MCF 10A (cell line): ENCODE measurements at regions not wholly inside any gene's neighbourhood (a gene's known extent, or its start where the extent isn't known, plus 50 kb on each side); places are given as distances from the start of the nearest gene placed in this dataset.

ENCODE experiments used
- BruUV-seq: library from RNA; stranded (reverse); fragments of 400-500 nt; replicated peaks from 2 replicates; lab custom pipeline; 2021; lab: Mats Ljungman, UMichigan
- CTCF ChIA-PET: fragments of 300-600 bp; sonication (Branson Sonifier 250); formaldehyde crosslinking; extraction: SDS; loops from one replicate; lab custom pipeline; 2021; ENCODE audit warnings: antibody characterized with exemption, inconsistent platforms; lab: Yijun Ruan, JAX
- POLR2A ChIA-PET: fragments of 300-600, 350-650 bp; sonication (Branson Sonifier 250); formaldehyde crosslinking; extraction: SDS; loops from one replicate; lab custom pipeline; 2020; ENCODE audit warnings: antibody characterized with exemption, inconsistent platforms; lab: Yijun Ruan, JAX
- DNase-seq: peaks from one replicate; pipeline ENCODE4 v3.0.0-alpha.2; 2018; ENCODE audit not compliant: unreplicated experiment
- H3K27ac Mint-ChIP-seq: one replicate; pipeline ENCODE4 v1.8.0; 2022; ENCODE audit warnings: mild to moderate bottlenecking, low read depth, mixed read lengths; ENCODE audit not compliant: unreplicated experiment
- H3K27me3 Mint-ChIP-seq: one replicate; pipeline ENCODE4 v1.8.0; 2022; ENCODE audit warnings: mixed read lengths; ENCODE audit not compliant: insufficient read depth, unreplicated experiment
- H3K36me3 Mint-ChIP-seq: one replicate; pipeline ENCODE4 v1.8.0; 2022; ENCODE audit warnings: mild to moderate bottlenecking, moderate library complexity, mixed read lengths; ENCODE audit not compliant: insufficient read depth, unreplicated experiment
- H3K4me1 Mint-ChIP-seq: one replicate; pipeline ENCODE4 v1.8.0; 2022; ENCODE audit warnings: mixed read lengths; ENCODE audit not compliant: insufficient read depth, unreplicated experiment
- H3K4me3 Mint-ChIP-seq: one replicate; pipeline ENCODE4 v1.8.0; 2022; ENCODE audit warnings: mild to moderate bottlenecking, moderate library complexity, mixed read lengths; ENCODE audit not compliant: unreplicated experiment
- H3K9me3 Mint-ChIP-seq: one replicate; pipeline ENCODE4 v1.8.0; 2022; ENCODE audit warnings: mixed read lengths; ENCODE audit not compliant: unreplicated experiment
- intact Hi-C: fragments of 100-400 bp; cut with micrococcal nuclease; formaldehyde crosslinking; loops from 2 replicates; pipeline ENCODE4 v1.14.1; 2022
- TF ChIP-seq, protein P1 (sequence below): fragments of 200-600 bp; IDR thresholded peaks from one replicate; pipeline ENCODE4 v1.8.0; 2022; ENCODE audit warnings: antibody characterized with exemption, mild to moderate bottlenecking; ENCODE audit not compliant: unreplicated experiment

DNA sequence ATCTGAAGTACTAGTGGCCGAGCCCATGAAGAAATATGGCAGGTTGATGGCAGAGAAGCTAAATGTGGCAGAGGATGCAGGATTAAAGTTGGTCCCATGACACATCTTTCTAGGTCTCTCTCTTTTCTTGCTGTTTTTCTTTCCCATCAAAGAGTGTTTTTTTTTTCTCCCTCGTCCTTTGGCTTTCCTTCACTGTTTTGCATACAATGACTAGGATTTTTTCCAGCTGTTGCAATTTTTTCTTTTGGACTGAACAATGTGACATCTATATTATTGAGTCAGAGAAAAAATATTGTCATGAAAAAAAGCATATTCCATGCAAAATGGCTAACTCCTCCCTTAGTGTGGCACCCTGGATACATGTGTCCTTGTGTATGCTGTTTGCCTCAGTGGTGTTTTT, 939.5 kb upstream of the FANCL start:
- BruUV-seq, result no TSS peak
- no peak overlapping the region for H3K27ac Mint-ChIP-seq

DNA sequence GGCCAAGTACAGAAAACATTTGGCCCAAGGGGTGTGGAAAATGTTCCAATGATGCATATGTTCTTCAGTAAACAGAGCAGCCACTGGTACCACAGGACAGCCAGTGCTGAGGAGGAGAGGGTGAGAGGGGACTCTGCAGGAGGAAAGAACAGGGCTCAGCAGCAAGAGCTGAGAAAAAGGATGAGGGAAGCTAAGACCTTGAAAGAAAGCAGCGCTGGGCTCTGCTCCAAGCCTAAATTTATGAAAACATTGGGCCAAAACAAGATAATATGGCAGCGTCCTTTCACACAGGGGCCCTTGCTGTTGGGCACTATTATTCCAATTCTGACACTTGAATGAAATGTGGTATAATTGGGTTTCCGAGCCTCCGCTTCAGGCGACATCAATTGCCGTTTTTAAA, 939.0 kb upstream of the FANCL start:
- Mint-ChIP-seq H3K27me3 (no peaks in the 10 kb centered on the region), H3K4me1 (peaks cover 6% of the 10 kb centered on the region), H3K9me3 (no peaks in the 10 kb centered on the region), H3K36me3 (no peaks in the 10 kb centered on the region), H3K27ac (no peak overlapping the region), H3K4me3 (no peak overlapping the region)
- BruUV-seq, result no TSS peak
- TF ChIP-seq, protein P1, sequence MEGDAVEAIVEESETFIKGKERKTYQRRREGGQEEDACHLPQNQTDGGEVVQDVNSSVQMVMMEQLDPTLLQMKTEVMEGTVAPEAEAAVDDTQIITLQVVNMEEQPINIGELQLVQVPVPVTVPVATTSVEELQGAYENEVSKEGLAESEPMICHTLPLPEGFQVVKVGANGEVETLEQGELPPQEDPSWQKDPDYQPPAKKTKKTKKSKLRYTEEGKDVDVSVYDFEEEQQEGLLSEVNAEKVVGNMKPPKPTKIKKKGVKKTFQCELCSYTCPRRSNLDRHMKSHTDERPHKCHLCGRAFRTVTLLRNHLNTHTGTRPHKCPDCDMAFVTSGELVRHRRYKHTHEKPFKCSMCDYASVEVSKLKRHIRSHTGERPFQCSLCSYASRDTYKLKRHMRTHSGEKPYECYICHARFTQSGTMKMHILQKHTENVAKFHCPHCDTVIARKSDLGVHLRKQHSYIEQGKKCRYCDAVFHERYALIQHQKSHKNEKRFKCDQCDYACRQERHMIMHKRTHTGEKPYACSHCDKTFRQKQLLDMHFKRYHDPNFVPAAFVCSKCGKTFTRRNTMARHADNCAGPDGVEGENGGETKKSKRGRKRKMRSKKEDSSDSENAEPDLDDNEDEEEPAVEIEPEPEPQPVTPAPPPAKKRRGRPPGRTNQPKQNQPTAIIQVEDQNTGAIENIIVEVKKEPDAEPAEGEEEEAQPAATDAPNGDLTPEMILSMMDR, result no peak
- intact Hi-C loops, result no loop called here
- DNase-seq, result no peak
- POLR2A ChIA-PET, result no interaction called here
- CTCF ChIA-PET, result interaction anchor here (0.7 to 0.8 kb wide), 2 partner anchors 33 to 973 kb away, joined by 3 to 6 read pairs; no protein-coding TSS in a partner anchor

More for the DNA sequence above, 939.5 kb upstream of the FANCL start:
- CTCF ChIA-PET, result interaction anchor here (0.7 to 0.8 kb wide), 2 partner anchors 33 to 972 kb away, joined by 3 to 6 read pairs; no protein-coding TSS in a partner anchor
- H3K9me3 Mint-ChIP-seq, result no peaks in the 10 kb centered on the region
- no peaks in the 10 kb centered on the region for H3K27me3 Mint-ChIP-seq
- no peaks in the 10 kb centered on the region for H3K36me3 Mint-ChIP-seq
- TF ChIP-seq, protein P1, result no peak
- DNase-seq, result no peak
- POLR2A ChIA-PET, result interaction anchor here (0.6 kb wide), 1 partner anchor 12 kb away, joined by 3 read pairs; no protein-coding TSS in a partner anchor
- peaks cover 6% of the 10 kb centered on the region for H3K4me1 Mint-ChIP-seq
- H3K4me3 Mint-ChIP-seq, result no peak overlapping the region
- intact Hi-C loops, result no loop called here

DNA sequence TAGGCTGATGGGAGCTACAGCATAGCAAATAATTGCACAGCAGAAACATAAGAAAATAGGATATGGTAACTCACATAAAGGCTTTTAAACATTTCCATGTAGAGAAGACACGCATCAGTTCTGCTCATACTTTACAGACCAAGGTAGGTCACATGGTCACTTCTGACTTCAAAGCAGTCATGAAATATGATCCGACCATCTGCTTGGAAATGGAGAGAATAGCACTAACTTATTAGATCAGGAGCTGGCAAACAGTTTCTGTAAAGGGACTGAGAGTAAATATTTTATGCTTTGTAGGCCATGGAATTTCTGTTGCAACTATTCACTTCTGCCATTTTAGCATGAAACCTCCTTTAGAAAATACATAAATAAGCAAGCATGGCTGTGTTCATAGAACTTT, 936.6 kb upstream of the FANCL start:
- H3K27ac Mint-ChIP-seq, result no peak overlapping the region
- intact Hi-C loops, result no loop called here

DNA sequence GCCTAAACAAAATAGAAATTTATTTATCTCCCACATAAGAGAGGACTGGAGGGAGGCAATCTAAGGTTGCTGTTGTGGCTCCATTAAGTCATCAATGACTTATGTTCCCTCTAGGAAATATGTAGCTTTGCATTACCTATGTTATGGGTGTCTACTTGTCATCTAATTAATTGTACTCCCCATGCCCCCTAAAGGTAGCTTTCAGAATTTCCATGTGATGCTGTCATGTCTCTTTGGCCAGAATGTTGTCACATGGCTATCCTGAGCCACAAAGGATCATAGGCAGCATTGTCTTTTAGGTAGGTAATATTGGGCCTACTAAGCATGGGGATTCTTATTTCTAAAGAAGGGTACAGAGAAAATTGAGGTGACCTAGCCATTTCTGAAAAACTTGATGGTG, 935.6 kb upstream of the FANCL start:
- no peaks in the 10 kb centered on the region for H3K4me1 Mint-ChIP-seq
- TF ChIP-seq, protein P1, result no peak
- POLR2A ChIA-PET, result no interaction called here
- H3K27me3 Mint-ChIP-seq, result no peaks in the 10 kb centered on the region
- no TSS peak for BruUV-seq
- H3K27ac Mint-ChIP-seq, result no peak overlapping the region
- H3K9me3 Mint-ChIP-seq, result no peaks in the 10 kb centered on the region
- no peaks in the 10 kb centered on the region for H3K36me3 Mint-ChIP-seq
- intact Hi-C loops, result no loop called here
- H3K4me3 Mint-ChIP-seq, result no peak overlapping the region
- CTCF ChIA-PET, result no interaction called here
- DNase-seq, result peak; percentile 17

More for the DNA sequence above, 936.6 kb upstream of the FANCL start:
- Mint-ChIP-seq H3K4me3 (no peak overlapping the region), H3K27me3 (no peaks in the 10 kb centered on the region), H3K36me3 (no peaks in the 10 kb centered on the region), H3K9me3 (no peaks in the 10 kb centered on the region), H3K4me1 (no peaks in the 10 kb centered on the region)
- CTCF ChIA-PET, result interaction anchor here (0.7 kb wide), 1 partner anchor 36 kb away, joined by 3 read pairs; no protein-coding TSS in a partner anchor
- TF ChIP-seq, protein P1, result no peak
- DNase-seq, result no peak
- no TSS peak for BruUV-seq
- POLR2A ChIA-PET, result interaction anchor here (0.7 kb wide), 1 partner anchor 382 kb away, joined by 3 read pairs; no protein-coding TSS in a partner anchor
